ENCODE measurements at regions not wholly inside any gene's neighbourhood (a gene's known extent, or its start where the extent isn't known, plus 50 kb on each side); places are given as distances from the start of the nearest gene placed in this dataset.

- TF ChIP-seq MAX (IDR thresholded peaks at IDR 0.05): no peak
- no peak for TF ChIP-seq CTCF (IDR thresholded peaks at IDR 0.05; ENCODE audit: control extremely low read depth in 1 of 3, insufficient read depth in 1 of 3, low read depth in 1 of 3, low read length in 3 of 3)
- TF ChIP-seq EP300 (IDR thresholded peaks at IDR 0.05; ENCODE audit: borderline replicate concordance in 1 of 2, low read depth in 2 of 2, low read length in 2 of 2): no peak
- no peak for TF ChIP-seq HDAC6 (IDR thresholded peaks at IDR 0.05; ENCODE audit: low read depth, low read length)
- no peak for TF ChIP-seq TAF1 (IDR thresholded peaks at IDR 0.05; ENCODE audit: low read depth, low read length)
- TF ChIP-seq SRF (IDR thresholded peaks at IDR 0.05; ENCODE audit: low read depth, low read length): no peak
- no peak for TF ChIP-seq TBP (IDR thresholded peaks at IDR 0.05; ENCODE audit: low read depth, low read length)
- TF ChIP-seq HDAC2 (IDR thresholded peaks at IDR 0.05; ENCODE audit: borderline replicate concordance in 1 of 2, low read depth in 2 of 2, low read length in 2 of 2): no peak
- no peak for TF ChIP-seq CHD1 (IDR thresholded peaks at IDR 0.05; ENCODE audit: low read depth, low read length)
- no peak for TF ChIP-seq ATF3 (IDR thresholded peaks at IDR 0.05; ENCODE audit: insufficient read depth, low read depth, low read length)
Measured at GRCh38 chr16:73997971-73998370, 298.6 kb upstream of the PSMD7 start.

Data from H1 (cell line).